ENCODE measurements at regions not wholly inside any gene's neighbourhood (a gene's known extent, or its start where the extent isn't known, plus 50 kb on each side); places are given as distances from the start of the nearest gene placed in this dataset.

DNA sequence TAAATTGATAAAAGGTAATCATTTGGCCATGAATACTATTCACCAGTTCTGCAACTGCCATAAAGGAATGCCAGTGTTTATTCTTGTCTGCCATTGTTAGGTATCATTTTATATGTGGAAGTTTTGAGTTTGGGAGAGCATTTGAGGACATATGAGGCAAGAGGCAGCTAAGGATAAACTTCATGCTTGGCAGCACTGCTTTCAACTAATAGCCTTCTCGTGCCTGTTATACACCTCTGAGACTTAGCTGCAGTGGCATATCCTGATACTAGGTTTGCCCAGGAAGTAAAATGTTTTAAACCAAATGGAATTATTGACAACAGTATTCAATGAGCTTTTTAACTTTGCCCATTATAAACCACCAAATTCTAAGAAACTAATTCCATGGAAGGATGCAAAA lies 126.0 kb upstream of the DPH6 start:
- TF ChIP-seq CTCF (conservative IDR thresholded peaks at IDR 0.05), result no peak

GRCh38 chr15:35673093-35673684 lies 127.2 kb upstream of the DPH6 start:
- H3K27ac ChIP-seq, result peak overlapping the region; percentile 77

More for the DNA sequence above, 126.0 kb upstream of the DPH6 start:
- no peak overlapping the region for H3K27ac ChIP-seq

DNA sequence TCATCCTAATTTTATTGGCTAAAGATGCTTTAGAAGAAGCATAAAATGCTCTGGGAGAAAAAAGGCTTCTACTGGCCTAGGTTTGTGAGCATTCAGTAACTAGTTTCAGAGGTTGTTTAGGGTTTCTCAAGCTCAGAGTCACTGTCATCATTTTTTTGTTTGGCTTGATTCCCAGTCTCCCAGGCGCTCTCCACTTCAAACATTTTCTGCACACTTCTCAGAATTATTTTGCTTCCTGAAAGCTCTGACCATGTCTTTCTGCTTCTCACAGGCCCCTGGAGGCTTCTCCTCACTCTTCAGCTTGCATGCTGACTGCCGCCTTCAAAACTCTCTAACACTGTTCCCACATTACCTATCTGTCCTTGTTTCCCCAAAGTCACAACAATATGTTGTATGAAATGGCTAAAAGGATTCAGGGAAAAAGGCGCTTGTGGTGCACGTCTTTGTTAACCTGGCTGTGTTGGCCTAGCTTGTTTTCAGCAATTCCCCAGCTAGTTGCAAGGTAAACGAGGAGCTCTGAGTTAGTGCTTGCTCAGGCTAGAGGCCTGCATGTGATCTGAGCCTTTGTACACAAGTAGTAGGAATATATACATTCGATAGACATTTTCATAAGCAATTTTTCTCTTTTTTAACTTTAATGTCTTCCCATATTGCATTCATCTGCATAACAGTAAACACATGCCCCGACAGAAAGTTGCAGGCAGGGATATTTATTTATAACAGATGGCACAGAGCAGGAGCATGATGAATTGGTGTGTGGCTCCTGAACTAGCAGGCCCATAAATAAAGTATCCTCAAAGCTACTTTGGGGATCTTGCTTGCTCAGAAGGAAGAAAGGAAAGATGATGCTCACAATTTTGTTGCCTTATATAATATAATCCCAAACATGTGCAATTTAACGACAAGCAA lies 129.2 kb upstream of the DPH6 start:
- peak overlapping the region; percentile 62 for H3K27ac ChIP-seq
- TF ChIP-seq CTCF (conservative IDR thresholded peaks at IDR 0.05), result no peak

More at GRCh38 chr15:35673093-35673684, 127.2 kb upstream of the DPH6 start:
- no peak for TF ChIP-seq CTCF (conservative IDR thresholded peaks at IDR 0.05)

- no peak for TF ChIP-seq CTCF (conservative IDR thresholded peaks at IDR 0.05)
- no peak overlapping the region for H3K27ac ChIP-seq
These were observed 132.8 kb upstream of the DPH6 start for GRCh38 chr15:35678774-35679173.

DNA sequence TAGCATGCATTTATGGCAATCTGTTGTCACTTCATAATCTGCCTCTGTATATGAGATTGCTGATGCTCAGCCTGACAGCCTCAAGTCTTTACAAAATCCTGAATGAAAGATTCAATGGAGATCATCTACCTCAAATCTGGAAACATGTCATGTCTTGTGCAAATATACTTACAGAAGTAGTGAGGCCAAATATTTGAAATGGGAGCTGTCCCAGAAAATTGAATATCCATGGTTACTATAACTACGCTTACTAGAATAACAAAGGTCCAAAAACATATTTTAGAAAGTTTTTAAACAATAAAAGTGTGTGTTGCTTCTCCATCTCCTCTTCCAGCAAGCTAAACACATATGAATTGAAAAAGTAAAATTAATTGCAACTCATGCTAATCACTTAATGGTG lies 133.2 kb upstream of the DPH6 start:
- H3K27ac ChIP-seq, result no peak overlapping the region
- no peak for TF ChIP-seq CTCF (conservative IDR thresholded peaks at IDR 0.05)

DNA sequence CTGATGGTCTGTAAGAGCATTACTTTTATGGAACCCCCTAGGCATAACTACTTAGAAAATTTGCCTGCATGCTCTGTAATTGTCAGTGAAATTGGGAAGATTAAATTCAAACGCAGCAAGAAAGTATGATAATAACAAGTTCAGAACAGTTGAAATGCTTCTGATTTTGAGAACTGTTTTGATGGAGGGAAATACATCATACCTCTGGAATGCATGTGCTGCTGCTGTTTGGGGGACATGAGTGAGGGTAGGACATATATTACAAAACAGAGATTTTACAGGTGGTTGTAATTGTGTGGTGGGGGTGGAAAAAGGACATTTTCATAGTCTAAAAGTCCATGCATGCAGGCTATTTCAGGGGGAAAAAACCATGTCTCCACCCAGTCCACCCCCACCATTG lies 135.0 kb upstream of the DPH6 start:
- H3K27ac ChIP-seq, result no peak overlapping the region
- TF ChIP-seq CTCF (conservative IDR thresholded peaks at IDR 0.05), result no peak

GRCh38 chr15:35686347-35686746 lies 140.4 kb upstream of the DPH6 start:
- H3K27ac ChIP-seq, result no peak overlapping the region
- no peak for TF ChIP-seq CTCF (conservative IDR thresholded peaks at IDR 0.05)
